ENCODE measurements at regions not wholly inside any gene's neighbourhood (a gene's known extent, or its start where the extent isn't known, plus 50 kb on each side); places are given as distances from the start of the nearest gene placed in this dataset.

DNA sequence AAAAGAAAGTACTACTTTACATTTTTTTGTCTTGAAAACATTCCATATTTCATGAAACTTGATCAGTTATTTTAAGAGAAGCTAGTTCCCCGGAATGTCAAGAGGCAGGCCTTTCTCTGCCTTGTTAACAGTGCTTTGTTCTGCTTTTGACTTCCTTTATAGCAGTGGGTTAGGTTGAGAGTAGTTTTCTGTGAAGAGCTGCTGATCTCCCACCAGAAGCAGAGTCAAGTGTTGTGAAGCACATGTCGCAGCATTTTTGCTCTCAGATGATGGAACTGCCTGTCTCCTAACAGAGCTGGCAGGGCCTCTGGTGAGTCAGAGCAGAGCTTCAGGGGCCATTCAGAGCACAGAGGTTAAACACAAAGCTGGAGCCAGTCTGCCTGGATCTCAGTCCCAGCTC lies 871.8 kb downstream of the SLC4A3 start:
- Mint-ChIP-seq H3K4me3 (ENCODE audit: low read depth) (no peak overlapping the region), H3K27me3 (no peaks in the 10 kb centered on the region), H3K4me1 (ENCODE audit: low read depth) (peaks cover 5% of the 10 kb centered on the region), H3K36me3 (ENCODE audit: insufficient read depth) (no peaks in the 10 kb centered on the region), H3K9me3 (ENCODE audit: low read depth) (peaks cover 4% of the 10 kb centered on the region), H3K27ac (no peak overlapping the region)
- DNase-seq (ENCODE audit: low spot score, unreplicated experiment), result no peak
- TF ChIP-seq, protein P1, sequence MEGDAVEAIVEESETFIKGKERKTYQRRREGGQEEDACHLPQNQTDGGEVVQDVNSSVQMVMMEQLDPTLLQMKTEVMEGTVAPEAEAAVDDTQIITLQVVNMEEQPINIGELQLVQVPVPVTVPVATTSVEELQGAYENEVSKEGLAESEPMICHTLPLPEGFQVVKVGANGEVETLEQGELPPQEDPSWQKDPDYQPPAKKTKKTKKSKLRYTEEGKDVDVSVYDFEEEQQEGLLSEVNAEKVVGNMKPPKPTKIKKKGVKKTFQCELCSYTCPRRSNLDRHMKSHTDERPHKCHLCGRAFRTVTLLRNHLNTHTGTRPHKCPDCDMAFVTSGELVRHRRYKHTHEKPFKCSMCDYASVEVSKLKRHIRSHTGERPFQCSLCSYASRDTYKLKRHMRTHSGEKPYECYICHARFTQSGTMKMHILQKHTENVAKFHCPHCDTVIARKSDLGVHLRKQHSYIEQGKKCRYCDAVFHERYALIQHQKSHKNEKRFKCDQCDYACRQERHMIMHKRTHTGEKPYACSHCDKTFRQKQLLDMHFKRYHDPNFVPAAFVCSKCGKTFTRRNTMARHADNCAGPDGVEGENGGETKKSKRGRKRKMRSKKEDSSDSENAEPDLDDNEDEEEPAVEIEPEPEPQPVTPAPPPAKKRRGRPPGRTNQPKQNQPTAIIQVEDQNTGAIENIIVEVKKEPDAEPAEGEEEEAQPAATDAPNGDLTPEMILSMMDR (IDR thresholded peaks at IDR 0.05; ENCODE audit: unreplicated experiment), result no peak

GRCh38 chr2:220502539-220502938 lies 875.1 kb downstream of the SLC4A3 start:
- DNase-seq (ENCODE audit: low spot score, unreplicated experiment), result no peak
- peaks cover 11% of the 10 kb centered on the region for H3K4me1 Mint-ChIP-seq (ENCODE audit: low read depth)
- peaks cover 4% of the 10 kb centered on the region for H3K9me3 Mint-ChIP-seq (ENCODE audit: low read depth)
- H3K27me3 Mint-ChIP-seq, result no peaks in the 10 kb centered on the region
- no peaks in the 10 kb centered on the region for H3K36me3 Mint-ChIP-seq (ENCODE audit: insufficient read depth)
- no peak overlapping the region for H3K27ac Mint-ChIP-seq
- H3K4me3 Mint-ChIP-seq (ENCODE audit: low read depth), result no peak overlapping the region
- TF ChIP-seq, protein P1 (IDR thresholded peaks at IDR 0.05; ENCODE audit: unreplicated experiment), result no peak

DNA sequence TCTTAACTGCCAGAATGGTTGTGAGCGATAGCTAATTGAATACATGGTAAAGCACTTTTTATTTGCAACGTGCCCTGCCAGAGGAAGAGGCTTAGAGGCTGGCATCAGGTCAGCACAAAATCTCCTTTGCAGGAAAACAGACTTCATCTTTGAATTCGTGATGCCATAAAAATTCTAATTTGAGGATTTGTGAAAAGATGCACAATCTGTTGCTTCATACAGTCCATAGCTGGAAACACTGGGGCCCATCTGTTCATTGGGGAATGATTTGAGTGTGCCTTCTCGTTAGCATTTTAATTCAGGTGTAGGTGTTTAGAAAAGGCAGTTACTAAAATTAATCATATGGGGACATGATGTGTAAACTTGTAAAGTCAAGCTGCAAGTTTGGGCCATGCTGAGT lies 876.0 kb downstream of the SLC4A3 start:
- Mint-ChIP-seq H3K27me3 (no peaks in the 10 kb centered on the region), H3K9me3 (ENCODE audit: low read depth) (peaks cover 4% of the 10 kb centered on the region), H3K4me3 (ENCODE audit: low read depth) (no peak overlapping the region), H3K36me3 (ENCODE audit: insufficient read depth) (no peaks in the 10 kb centered on the region), H3K27ac (no peak overlapping the region), H3K4me1 (ENCODE audit: low read depth) (peaks cover 11% of the 10 kb centered on the region)
- TF ChIP-seq, protein P1 (IDR thresholded peaks at IDR 0.05; ENCODE audit: unreplicated experiment), result no peak
- no peak for DNase-seq (ENCODE audit: low spot score, unreplicated experiment)

GRCh38 chr2:220504938-220505503 lies 877.6 kb downstream of the SLC4A3 start:
- Mint-ChIP-seq H3K36me3 (ENCODE audit: insufficient read depth) (no peaks in the 10 kb centered on the region), H3K4me3 (ENCODE audit: low read depth) (no peak overlapping the region), H3K4me1 (ENCODE audit: low read depth) (peaks cover 6% of the 10 kb centered on the region), H3K9me3 (ENCODE audit: low read depth) (peaks cover 4% of the 10 kb centered on the region), H3K27me3 (no peaks in the 10 kb centered on the region), H3K27ac (peak overlapping the region; percentile 34)
- no peak for DNase-seq (ENCODE audit: low spot score, unreplicated experiment)
- TF ChIP-seq, protein P1 (IDR thresholded peaks at IDR 0.05; ENCODE audit: unreplicated experiment), result no peak

DNA sequence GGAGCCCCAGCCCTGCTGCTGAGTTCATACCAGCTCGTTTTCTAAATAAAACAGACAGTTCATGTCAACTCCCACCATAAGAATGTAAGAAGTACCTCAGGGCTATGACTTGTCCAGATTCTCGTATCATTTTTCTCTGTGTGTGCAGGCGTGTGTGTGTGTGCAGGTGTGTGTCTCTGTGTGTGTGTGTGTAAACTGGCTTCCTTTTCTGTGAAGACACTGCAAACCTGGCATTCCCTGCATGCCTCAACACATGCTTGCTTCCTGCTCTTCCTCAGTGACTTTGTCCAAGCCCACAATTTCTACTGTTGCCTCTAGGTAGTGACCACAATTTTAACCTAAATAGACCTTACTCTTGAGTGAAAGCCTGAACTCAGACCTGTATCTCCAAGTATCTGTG lies 879.0 kb downstream of the SLC4A3 start:
- H3K27ac Mint-ChIP-seq, result no peak overlapping the region
- H3K9me3 Mint-ChIP-seq (ENCODE audit: low read depth), result peaks cover 4% of the 10 kb centered on the region
- no peaks in the 10 kb centered on the region for H3K36me3 Mint-ChIP-seq (ENCODE audit: insufficient read depth)
- peaks cover 6% of the 10 kb centered on the region for H3K4me1 Mint-ChIP-seq (ENCODE audit: low read depth)
- DNase-seq (ENCODE audit: low spot score, unreplicated experiment), result no peak
- H3K4me3 Mint-ChIP-seq (ENCODE audit: low read depth), result no peak overlapping the region
- no peaks in the 10 kb centered on the region for H3K27me3 Mint-ChIP-seq
- TF ChIP-seq, protein P1 (IDR thresholded peaks at IDR 0.05; ENCODE audit: unreplicated experiment), result no peak
